K562 (cell line): ENCODE measurements at regions not wholly inside any gene's neighbourhood (a gene's known extent, or its start where the extent isn't known, plus 50 kb on each side); places are given as distances from the start of the nearest gene placed in this dataset.

ENCODE experiments used
- AFF1 ChIP-seq, 2 experiments: fragments of 450-650 bp; IDR thresholded peaks; 2 replicates each; pipeline ENCODE4 v1.6.1; 2018; ENCODE audit warnings: mild to moderate bottlenecking in 2 of 2, low read depth in 1 of 2; ENCODE audit not compliant: partially characterized antibody in 2 of 2
- CTCF ChIP-seq, 3 experiments: IDR thresholded peaks in 2 of 3; conservative IDR thresholded peaks in 1 of 3; 2 replicates each; pipeline ENCODE4 v1.5.1; 2011 to 2012; ENCODE audit warnings: low read length in 3 of 3, mild to moderate bottlenecking in 3 of 3, control low read depth in 2 of 3, improper control_type of control experiment in 1 of 3, inconsistent platforms in 1 of 3, low read depth in 1 of 3, mixed read lengths in 1 of 3, moderate library complexity in 1 of 3; ENCODE audit not compliant: insufficient read depth in 2 of 3
- DPF2 ChIP-seq: fragments of 450-650 bp; IDR thresholded peaks from 2 replicates; pipeline ENCODE4 v1.6.1; 2016
- FOXA3 ChIP-seq, 2 experiments: fragments of 450-650 bp in 1 of 2; sonication (generic) in 1 of 2; formaldehyde crosslinking; IDR thresholded peaks in 1 of 2; conservative IDR thresholded peaks in 1 of 2; 2 replicates each; pipeline versions ENCODE4 v1.4.0 to v1.8.0; 2020 to 2022; ENCODE audit warnings: mild to moderate bottlenecking in 2 of 2, missing genetic modification reagents in 1 of 2
- HINFP ChIP-seq: fragments of 450-650 bp; conservative IDR thresholded peaks from 2 replicates; pipeline ENCODE4 v1.6.1; 2016; ENCODE audit warnings: missing genetic modification characterization, low read depth, mild to moderate bottlenecking, control low read depth, missing compliant biosample characterization
- HNRNPL ChIP-seq: fragments of 200-400 bp; formaldehyde crosslinking; IDR thresholded peaks from 2 replicates; pipeline ENCODE4 v1.6.1; 2017; ENCODE audit warnings: low read depth, mild to moderate bottlenecking, low read length
- JUND ChIP-seq, 2 experiments: IDR thresholded peaks; 2 replicates in 1 of 2; 3 replicates in 1 of 2; pipeline ENCODE4 v1.6.1; 2011; ENCODE audit warnings: borderline replicate concordance in 2 of 2, low read depth in 2 of 2, low read length in 2 of 2, improper control_type of control experiment in 1 of 2, missing biosample characterization in 1 of 2, missing genetic modification characterization in 1 of 2, missing genetic modification reagents in 1 of 2
- POLR2AphosphoS2 ChIP-seq: IDR thresholded peaks from 2 replicates; pipeline ENCODE4 v1.6.1; 2012; ENCODE audit warnings: low read length, improper control_type of control experiment
- STAT6 ChIP-seq: sonication (generic); formaldehyde crosslinking; IDR thresholded peaks from 2 replicates; pipeline ENCODE4 v1.8.1; 2023; ENCODE audit warnings: mild to moderate bottlenecking, missing genetic modification reagents
- TGIF2 ChIP-seq: sonication (generic); formaldehyde crosslinking; IDR thresholded peaks from 2 replicates; pipeline ENCODE4 v1.8.1; 2022; ENCODE audit warnings: mild to moderate bottlenecking, missing genetic modification reagents, moderate library complexity
- U2AF2 ChIP-seq: fragments of 200-400 bp; formaldehyde crosslinking; optimal IDR thresholded peaks from 2 replicates; pipeline ENCODE3; 2017; ENCODE audit warnings: low read depth, mild to moderate bottlenecking, low read length
- ZBTB7A ChIP-seq: IDR thresholded peaks from 2 replicates; pipeline ENCODE4 v1.6.1; 2011; ENCODE audit warnings: low read depth, mild to moderate bottlenecking, low read length, moderate library complexity, borderline replicate concordance; ENCODE audit not compliant: control insufficient read depth
- ZNF583 ChIP-seq: fragments of 250-450 bp; sonication (Bioruptor Pico); IDR thresholded peaks from 2 replicates; pipeline ENCODE4 v1.4.0; 2020

- no peak for TF ChIP-seq AFF1 (IDR thresholded peaks at IDR 0.05; ENCODE audit: low read depth in 1 of 2, partially characterized antibody in 2 of 2)
- no peak for TF ChIP-seq HNRNPL
- TF ChIP-seq STAT6 = no peak
- no peak for TF ChIP-seq JUND (IDR thresholded peaks at IDR 0.05; ENCODE audit: borderline replicate concordance, low read depth, low read length)
- TF ChIP-seq JUND (tag; IDR thresholded peaks at IDR 0.05; ENCODE audit: borderline replicate concordance, low read depth, low read length) = no peak
- no peak for TF ChIP-seq FOXA3 (CRISPR knock-in tag; conservative IDR thresholded peaks at IDR 0.05 in 1 of 2, IDR thresholded peaks at IDR 0.05 in 1 of 2)
- no peak for TF ChIP-seq DPF2
- no peak for TF ChIP-seq ZBTB7A
- no peak for TF ChIP-seq ZNF583
- TF ChIP-seq U2AF2 = no peak
- no peak for TF ChIP-seq POLR2AphosphoS2
- TF ChIP-seq CTCF (IDR thresholded peaks at IDR 0.05 in 2 of 3, conservative IDR thresholded peaks at IDR 0.05 in 1 of 3; ENCODE audit: insufficient read depth in 2 of 3, low read depth in 1 of 3, low read length in 3 of 3) = no peak
- TF ChIP-seq HINFP (tag) = no peak
- no peak for TF ChIP-seq TGIF2 (CRISPR knock-in tag)
Observed at GRCh38 chr5:86765778-86766502, 148.2 kb downstream of the COX7C start.
